NCI-H1092 treated with DMSO at 0.1 percent for 48 hours (cell line): ENCODE measurements at regions not wholly inside any gene's neighbourhood (a gene's known extent, or its start where the extent isn't known, plus 50 kb on each side); places are given as distances from the start of the nearest gene placed in this dataset.
A peak's percentile ranks its signal among the peaks of the same experiment; 100 is the strongest.

Experiments
- DNase-seq: peaks from one replicate; lab custom pipeline; 2025; lab: John Stamatoyannopoulos, UW

- DNase-seq = no peak
Measured at GRCh38 chr11:116598556-116598955, 174.2 kb downstream of the BUD13 start.

DNA sequence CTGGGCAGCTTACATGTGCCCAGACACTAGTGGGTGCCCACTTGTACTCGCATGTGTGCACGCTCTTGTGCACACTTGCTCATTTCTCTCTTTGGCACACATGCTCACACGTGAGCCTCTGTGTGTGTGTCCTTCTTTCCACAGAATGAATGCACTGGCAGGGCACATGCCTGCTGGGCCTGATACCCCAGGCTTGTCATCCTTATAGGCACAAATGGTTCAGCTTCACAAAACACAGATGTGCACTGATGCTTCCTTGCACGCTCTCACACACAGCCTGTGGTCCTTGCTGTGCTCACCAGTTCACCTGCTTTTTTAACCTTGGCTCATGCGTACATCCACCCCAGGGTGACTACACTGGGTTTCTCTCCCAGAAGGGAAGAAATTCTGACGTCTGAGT, 174.8 kb downstream of the BUD13 start:
- no peak for DNase-seq

- peak; percentile 62 for DNase-seq
Measured at GRCh38 chr11:116596346-116597260, 176.2 kb downstream of the BUD13 start.

DNA sequence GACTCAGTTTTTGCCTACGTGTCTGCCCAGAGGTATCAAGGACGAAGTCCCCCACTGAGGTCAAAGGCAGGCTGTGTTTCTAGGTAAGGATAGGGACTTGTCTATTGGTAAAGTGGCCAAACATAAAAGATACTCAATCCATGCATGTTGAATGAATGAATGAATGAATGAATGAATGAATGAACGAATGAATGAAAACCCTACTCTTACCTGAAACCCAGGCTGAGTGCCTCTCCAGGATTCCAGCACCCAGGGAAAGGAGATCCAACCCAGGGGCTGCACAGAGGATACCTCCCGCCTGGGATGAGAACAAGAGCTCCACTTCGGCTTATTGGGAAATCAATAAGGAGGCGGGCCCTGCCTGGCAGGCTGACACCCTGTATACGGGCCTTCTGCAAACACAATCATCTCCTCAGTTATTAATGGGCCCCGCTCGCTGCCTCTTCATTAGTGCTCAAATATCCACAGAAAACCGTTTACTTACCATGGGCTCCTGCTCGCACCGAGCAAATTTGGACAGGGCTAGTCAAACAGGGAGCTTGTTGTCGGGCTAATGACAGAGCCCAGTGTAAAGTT, 177.4 kb downstream of the BUD13 start:
- DNase-seq = peak; percentile 92

GRCh38 chr11:116590844-116591570, 181.8 kb downstream of the BUD13 start:
- DNase-seq = no peak

DNA sequence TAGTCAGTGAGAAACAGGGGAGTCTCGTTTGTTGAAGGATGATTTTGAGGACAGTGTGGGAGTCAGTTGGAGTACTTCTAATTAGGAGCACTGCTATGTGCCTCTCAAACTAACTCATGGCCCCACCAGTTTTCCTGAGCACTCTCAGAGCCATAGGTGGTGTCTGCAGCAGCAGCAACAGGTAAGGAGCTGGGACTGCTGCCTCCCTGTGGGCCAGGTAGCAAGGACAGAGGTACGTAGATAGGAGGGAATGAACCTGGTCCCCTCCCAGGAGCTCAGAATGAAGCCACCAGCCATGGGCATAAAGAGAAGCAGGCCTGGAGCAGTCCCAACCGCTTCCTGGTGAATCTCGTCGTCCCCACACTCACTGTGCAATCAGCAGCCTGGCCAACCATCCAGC, 183.4 kb downstream of the BUD13 start:
- DNase-seq = no peak

DNA sequence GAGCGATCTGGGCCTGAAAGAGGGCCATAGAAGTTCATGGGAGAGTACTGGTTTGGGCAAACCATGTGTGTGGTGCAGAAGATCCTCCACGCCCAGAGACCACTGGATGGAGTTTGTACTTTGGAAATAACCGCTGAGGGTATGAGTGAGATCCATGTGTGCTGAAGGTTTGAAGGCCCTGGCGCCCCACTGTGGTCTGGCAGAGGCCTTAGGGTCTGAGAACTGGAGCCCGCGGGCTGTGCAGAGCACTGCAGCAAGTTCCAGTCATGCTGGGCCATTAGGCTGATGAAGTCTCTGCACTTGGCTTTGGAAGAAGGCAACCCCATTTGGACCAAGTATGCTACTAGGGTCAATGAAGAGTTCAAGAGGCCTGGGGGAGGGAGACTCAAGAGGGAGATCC, 186.4 kb downstream of the BUD13 start:
- DNase-seq = no peak

DNA sequence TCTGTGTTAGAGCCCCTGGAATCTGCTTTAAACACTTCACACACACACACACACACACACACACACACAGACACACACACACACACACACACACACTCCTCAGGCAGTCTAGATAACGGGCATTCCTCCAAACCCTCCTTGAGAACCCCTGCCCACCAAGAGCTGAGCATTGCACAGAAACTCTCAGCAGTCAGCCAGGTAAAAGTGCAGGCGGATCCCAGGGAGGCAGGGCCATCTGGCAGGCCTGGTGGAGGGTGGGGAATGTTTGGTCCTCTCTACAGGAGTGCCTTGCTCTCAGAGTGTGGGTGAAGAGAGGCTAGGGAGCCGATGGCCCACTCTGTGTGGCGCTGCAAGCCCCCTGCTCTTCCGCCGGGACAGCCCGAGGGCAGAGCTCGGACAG, 190.2 kb downstream of the BUD13 start:
- DNase-seq = no peak

DNA sequence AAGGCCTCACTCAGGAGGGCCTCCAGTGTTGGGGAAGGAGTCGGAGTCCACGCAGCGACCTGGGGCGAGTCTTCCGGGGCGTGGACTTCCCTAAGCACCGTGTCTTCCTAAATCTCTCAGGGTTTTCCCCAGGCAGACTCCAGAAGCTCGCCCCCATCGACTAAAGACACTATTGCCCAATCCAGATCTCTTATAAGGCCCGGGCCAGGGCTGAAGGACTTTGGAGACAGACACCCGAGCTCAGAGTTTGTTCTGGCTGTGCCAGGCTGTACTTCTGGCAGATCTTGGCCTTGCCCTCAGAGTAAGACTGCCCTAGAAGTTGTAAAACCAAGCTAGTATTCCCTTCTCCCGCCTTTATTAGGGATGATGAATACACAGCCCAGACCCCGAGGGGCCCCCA, 191.4 kb downstream of the BUD13 start:
- no peak for DNase-seq

DNA sequence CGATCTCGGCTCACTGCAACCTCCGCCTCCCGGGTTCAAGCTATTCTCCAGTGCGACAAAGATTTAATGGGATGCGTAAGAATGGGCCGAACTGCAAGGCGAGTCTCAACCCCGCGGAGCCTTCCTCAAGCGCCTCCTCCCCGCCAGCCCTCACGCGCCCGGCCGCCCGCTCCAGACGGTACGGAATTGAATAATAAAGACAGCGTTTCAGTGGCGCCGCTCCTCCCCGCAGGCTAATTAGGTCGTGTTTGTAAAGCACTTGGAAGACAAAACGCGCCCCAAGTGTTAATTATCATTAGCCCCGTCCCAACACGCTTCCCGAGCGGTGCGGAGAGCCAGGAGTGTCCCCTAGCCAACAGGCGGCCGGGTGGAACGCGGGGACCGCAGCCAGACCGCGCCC, 192.0 kb downstream of the BUD13 start:
- no peak for DNase-seq

GRCh38 chr11:116579857-116580727, 192.7 kb downstream of the BUD13 start:
- DNase-seq = no peak

GRCh38 chr11:116579031-116579653, 193.6 kb downstream of the BUD13 start:
- peak; percentile 94 for DNase-seq

- no peak for DNase-seq
Measured at GRCh38 chr11:116577956-116578355, 194.8 kb downstream of the BUD13 start.

DNA sequence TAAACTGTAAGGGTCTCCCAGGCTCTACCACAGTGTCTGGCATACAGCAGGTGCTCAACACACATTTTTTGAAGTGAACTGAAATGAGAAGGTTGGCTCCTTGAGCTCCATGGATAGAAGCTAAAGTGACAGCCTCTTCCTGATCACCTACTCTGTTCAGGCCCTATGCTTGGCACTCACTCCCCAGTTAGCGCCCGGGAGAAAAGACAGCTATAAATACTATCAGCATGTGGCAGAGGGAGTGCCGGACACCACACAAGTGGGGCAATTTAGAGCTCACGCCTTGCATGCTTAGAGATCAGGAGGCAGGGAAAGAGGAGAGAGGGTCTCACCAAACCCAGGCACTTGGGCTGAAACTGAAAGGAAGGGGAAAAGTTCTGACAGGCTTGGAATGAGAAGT, 195.5 kb downstream of the BUD13 start:
- DNase-seq = no peak

- DNase-seq = no peak
Measured at GRCh38 chr11:116576526-116576925, 196.3 kb downstream of the BUD13 start.

- no peak for DNase-seq
Measured at GRCh38 chr11:116567721-116568242, 205.0 kb downstream of the BUD13 start.

DNA sequence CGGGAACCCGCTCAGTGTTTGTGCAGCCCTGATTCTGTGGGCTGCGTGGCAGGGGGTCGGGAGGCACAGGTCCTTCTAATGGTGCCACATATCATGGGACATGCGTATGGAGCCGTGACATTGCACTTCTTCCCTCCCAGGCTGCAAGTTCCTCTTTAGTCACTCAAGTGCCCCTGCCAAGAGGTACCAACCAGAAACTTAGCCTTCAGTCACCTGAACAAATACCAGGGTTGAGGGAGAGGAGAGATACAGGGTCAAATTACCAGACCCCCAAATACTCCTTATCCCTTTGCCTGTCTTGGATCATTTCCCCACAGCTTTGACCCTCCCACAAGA, 209.1 kb downstream of the BUD13 start:
- no peak for DNase-seq

DNA sequence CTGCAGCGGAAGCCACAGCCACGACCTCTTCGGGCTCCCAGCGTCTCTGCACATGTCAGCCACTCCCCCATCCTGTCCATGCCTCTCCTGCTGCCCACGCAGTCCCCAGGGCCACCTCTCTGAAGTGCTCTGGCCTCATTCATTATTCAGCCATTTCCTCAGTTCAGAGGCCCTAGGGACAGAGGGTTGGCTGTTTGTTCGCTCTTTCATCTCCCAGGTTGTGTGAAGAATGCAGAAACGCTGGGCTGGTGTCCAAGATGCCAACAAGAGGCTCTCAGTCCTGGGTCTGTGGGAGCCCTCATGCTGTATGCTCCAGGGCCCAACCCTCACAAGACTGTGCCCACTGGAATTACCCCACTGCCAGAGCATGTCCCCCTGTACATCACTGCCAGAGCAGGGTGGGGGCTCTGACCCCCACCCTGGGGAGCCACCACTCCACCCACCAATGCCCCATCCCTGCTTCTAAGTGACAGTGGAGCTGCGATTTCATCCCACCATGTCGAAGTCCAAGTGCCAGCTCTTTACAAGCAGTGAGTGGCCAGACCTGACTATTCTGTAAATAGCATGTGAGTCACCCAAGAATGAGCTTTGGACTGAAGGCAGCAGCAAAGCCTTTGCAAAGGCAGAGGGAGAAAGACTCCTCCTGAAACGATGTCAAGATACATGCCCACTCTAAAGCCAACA, 209.6 kb downstream of the BUD13 start:
- DNase-seq = peak; percentile 88

DNA sequence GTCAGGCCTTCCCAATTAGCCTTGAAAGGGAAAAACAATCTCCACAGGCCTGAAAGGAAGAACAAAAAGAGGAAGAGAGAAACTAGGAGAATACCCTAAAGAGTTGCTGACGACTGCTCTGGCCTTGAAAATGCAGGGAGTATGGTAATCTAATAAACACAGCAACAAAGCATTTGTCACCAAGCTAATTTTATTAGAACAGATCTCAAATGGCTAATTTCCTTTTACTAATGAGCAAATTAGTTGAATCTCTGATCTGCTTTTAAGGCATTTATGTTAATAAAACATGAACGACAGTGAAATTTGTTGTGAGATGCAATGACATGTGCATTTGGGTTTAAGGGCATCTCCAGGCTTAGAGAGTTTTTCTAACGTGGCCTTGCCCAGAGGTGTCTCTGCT, 212.2 kb downstream of the BUD13 start:
- DNase-seq = no peak

- DNase-seq = no peak
Measured at GRCh38 chr11:116558504-116559211, 214.1 kb downstream of the BUD13 start.
